HepG2 (cell line): ENCODE measurements at regions not wholly inside any gene's neighbourhood (a gene's known extent, or its start where the extent isn't known, plus 50 kb on each side); places are given as distances from the start of the nearest gene placed in this dataset.

Experiments
- EHMT2 ChIP-seq: fragments of 200-600 bp; sonication (generic); IDR thresholded peaks from 2 replicates; pipeline ENCODE4 v1.7.0; 2017; ENCODE audit warnings: antibody characterized with exemption, low read depth, low read length, borderline replicate concordance
- HDAC1 ChIP-seq: sonication (generic); formaldehyde crosslinking; IDR thresholded peaks from 2 replicates; pipeline ENCODE4 v1.5.1; 2020; ENCODE audit warnings: mild to moderate bottlenecking, missing genetic modification reagents
- JARID2 ChIP-seq: sonication (generic); formaldehyde crosslinking; IDR thresholded peaks from 2 replicates; pipeline ENCODE4 v1.8.1; 2023; ENCODE audit warnings: missing genetic modification reagents, inconsistent platforms; ENCODE audit not compliant: insufficient replicate concordance
- KAT2B ChIP-seq: fragments of 150-350 bp; IDR thresholded peaks from 2 replicates; pipeline ENCODE4 v1.6.1; 2014; ENCODE audit warnings: low read depth, low read length, borderline replicate concordance
- RXRA ChIP-seq: sonication (generic); formaldehyde crosslinking; IDR thresholded peaks from 2 replicates; pipeline ENCODE4 v1.5.1; 2020; ENCODE audit warnings: missing genetic modification reagents
- ZNF230 ChIP-seq: sonication (generic); formaldehyde crosslinking; IDR thresholded peaks from 2 replicates; pipeline ENCODE4 v1.4.0; 2020; ENCODE audit warnings: mild to moderate bottlenecking, missing genetic modification reagents
- ZNF619 ChIP-seq: sonication (generic); formaldehyde crosslinking; IDR thresholded peaks from 2 replicates; pipeline ENCODE4 v1.4.0; 2020; ENCODE audit warnings: mild to moderate bottlenecking, missing genetic modification reagents
- ZNF775 ChIP-seq: sonication (generic); formaldehyde crosslinking; IDR thresholded peaks from 2 replicates; pipeline ENCODE4 v1.4.0; 2020; ENCODE audit warnings: missing genetic modification reagents, mild to moderate bottlenecking, moderate library complexity, borderline replicate concordance
- TF ChIP-seq, protein P1 (sequence below): sonication (generic); formaldehyde crosslinking; IDR thresholded peaks from 2 replicates; pipeline ENCODE4 v1.5.0; 2020; ENCODE audit warnings: mild to moderate bottlenecking, missing genetic modification reagents
- TF ChIP-seq, protein P2 (sequence below): IDR thresholded peaks from 2 replicates; pipeline ENCODE4 v1.6.1; 2016; ENCODE audit warnings: low read depth, missing genetic modification reagents, missing compliant biosample characterization
- TF ChIP-seq, protein P3 (sequence below): IDR thresholded peaks from 2 replicates; pipeline ENCODE4 v1.6.1; 2016
- TF ChIP-seq, protein P4 (sequence below): IDR thresholded peaks from 2 replicates; pipeline ENCODE4 v1.6.1; 2016; ENCODE audit warnings: missing compliant biosample characterization, missing genetic modification reagents, borderline replicate concordance
- TF ChIP-seq, protein P5 (sequence below): sonication (generic); formaldehyde crosslinking; IDR thresholded peaks from 2 replicates; pipeline ENCODE4 v1.8.0; 2022; ENCODE audit warnings: mild to moderate bottlenecking, missing genetic modification reagents
- TF ChIP-seq, protein P6 (sequence below): sonication (generic); formaldehyde crosslinking; IDR thresholded peaks from 2 replicates; pipeline ENCODE4 v1.4.0; 2020; ENCODE audit warnings: missing genetic modification reagents

DNA sequence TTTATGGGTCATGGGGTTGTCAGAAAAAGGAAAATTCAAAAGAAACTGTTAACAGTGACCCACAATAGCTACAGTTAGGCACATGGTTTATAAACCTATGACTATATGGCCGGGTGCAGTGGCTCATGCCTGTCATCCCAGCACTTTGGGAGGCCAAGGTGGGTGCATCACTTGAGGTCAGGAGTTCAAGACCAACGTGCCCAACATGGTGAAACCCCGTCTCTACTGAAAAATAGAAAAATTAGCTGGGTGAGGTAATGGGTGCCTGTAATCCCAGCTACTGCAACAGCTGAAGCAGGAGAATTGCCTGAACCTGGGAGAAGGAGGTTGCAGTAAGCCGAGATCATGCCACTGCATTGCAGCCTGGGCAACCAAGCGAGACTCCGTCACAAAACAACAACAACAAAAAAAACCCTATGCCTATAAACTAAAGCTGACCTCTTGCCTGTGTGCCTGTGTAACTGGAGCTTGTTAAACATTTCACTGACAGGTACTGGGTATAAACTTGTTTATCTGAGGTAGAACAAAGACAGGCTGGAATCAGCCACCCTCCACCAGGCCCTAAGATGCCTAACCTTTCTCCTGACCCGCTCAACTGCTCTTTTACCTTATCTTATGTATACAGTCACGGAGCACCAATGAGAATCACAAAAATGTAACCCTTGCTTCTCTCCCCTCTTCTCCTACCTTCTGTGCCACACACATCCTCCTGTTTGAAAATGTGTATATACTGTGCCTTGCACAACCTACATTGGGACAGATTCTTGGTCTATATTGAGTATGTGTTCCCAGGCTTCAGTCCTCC, 62.9 kb upstream of the ATF7IP2 start (continued):
- TF ChIP-seq, protein P1, sequence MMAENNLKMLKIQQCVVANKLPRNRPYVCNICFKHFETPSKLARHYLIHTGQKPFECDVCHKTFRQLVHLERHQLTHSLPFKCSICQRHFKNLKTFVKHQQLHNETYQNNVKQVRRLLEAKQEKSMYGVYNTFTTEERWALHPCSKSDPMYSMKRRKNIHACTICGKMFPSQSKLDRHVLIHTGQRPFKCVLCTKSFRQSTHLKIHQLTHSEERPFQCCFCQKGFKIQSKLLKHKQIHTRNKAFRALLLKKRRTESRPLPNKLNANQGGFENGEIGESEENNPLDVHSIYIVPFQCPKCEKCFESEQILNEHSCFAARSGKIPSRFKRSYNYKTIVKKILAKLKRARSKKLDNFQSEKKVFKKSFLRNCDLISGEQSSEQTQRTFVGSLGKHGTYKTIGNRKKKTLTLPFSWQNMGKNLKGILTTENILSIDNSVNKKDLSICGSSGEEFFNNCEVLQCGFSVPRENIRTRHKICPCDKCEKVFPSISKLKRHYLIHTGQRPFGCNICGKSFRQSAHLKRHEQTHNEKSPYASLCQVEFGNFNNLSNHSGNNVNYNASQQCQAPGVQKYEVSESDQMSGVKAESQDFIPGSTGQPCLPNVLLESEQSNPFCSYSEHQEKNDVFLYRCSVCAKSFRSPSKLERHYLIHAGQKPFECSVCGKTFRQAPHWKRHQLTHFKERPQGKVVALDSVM: peak; percentile 78
- TF ChIP-seq, protein P2, sequence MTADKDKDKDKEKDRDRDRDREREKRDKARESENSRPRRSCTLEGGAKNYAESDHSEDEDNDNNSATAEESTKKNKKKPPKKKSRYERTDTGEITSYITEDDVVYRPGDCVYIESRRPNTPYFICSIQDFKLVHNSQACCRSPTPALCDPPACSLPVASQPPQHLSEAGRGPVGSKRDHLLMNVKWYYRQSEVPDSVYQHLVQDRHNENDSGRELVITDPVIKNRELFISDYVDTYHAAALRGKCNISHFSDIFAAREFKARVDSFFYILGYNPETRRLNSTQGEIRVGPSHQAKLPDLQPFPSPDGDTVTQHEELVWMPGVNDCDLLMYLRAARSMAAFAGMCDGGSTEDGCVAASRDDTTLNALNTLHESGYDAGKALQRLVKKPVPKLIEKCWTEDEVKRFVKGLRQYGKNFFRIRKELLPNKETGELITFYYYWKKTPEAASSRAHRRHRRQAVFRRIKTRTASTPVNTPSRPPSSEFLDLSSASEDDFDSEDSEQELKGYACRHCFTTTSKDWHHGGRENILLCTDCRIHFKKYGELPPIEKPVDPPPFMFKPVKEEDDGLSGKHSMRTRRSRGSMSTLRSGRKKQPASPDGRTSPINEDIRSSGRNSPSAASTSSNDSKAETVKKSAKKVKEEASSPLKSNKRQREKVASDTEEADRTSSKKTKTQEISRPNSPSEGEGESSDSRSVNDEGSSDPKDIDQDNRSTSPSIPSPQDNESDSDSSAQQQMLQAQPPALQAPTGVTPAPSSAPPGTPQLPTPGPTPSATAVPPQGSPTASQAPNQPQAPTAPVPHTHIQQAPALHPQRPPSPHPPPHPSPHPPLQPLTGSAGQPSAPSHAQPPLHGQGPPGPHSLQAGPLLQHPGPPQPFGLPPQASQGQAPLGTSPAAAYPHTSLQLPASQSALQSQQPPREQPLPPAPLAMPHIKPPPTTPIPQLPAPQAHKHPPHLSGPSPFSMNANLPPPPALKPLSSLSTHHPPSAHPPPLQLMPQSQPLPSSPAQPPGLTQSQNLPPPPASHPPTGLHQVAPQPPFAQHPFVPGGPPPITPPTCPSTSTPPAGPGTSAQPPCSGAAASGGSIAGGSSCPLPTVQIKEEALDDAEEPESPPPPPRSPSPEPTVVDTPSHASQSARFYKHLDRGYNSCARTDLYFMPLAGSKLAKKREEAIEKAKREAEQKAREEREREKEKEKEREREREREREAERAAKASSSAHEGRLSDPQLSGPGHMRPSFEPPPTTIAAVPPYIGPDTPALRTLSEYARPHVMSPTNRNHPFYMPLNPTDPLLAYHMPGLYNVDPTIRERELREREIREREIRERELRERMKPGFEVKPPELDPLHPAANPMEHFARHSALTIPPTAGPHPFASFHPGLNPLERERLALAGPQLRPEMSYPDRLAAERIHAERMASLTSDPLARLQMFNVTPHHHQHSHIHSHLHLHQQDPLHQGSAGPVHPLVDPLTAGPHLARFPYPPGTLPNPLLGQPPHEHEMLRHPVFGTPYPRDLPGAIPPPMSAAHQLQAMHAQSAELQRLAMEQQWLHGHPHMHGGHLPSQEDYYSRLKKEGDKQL (CRISPR knock-in tag): peak; percentile 72
- TF ChIP-seq, protein P3, sequence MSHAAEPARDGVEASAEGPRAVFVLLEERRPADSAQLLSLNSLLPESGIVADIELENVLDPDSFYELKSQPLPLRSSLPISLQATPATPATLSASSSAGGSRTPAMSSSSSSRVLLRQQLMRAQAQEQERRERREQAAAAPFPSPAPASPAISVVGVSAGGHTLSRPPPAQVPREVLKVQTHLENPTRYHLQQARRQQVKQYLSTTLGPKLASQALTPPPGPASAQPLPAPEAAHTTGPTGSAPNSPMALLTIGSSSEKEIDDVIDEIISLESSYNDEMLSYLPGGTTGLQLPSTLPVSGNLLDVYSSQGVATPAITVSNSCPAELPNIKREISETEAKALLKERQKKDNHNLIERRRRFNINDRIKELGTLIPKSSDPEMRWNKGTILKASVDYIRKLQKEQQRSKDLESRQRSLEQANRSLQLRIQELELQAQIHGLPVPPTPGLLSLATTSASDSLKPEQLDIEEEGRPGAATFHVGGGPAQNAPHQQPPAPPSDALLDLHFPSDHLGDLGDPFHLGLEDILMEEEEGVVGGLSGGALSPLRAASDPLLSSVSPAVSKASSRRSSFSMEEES: peak; percentile 59; the same call in 1 of the 2 replicates
- TF ChIP-seq, protein P4, sequence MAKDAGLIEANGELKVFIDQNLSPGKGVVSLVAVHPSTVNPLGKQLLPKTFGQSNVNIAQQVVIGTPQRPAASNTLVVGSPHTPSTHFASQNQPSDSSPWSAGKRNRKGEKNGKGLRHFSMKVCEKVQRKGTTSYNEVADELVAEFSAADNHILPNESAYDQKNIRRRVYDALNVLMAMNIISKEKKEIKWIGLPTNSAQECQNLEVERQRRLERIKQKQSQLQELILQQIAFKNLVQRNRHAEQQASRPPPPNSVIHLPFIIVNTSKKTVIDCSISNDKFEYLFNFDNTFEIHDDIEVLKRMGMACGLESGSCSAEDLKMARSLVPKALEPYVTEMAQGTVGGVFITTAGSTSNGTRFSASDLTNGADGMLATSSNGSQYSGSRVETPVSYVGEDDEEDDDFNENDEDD (CRISPR knock-in tag): peak; percentile 36; the same call in 1 of the 2 replicates
- TF ChIP-seq, protein P5, sequence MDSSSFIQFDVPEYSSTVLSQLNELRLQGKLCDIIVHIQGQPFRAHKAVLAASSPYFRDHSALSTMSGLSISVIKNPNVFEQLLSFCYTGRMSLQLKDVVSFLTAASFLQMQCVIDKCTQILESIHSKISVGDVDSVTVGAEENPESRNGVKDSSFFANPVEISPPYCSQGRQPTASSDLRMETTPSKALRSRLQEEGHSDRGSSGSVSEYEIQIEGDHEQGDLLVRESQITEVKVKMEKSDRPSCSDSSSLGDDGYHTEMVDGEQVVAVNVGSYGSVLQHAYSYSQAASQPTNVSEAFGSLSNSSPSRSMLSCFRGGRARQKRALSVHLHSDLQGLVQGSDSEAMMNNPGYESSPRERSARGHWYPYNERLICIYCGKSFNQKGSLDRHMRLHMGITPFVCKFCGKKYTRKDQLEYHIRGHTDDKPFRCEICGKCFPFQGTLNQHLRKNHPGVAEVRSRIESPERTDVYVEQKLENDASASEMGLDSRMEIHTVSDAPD (CRISPR knock-in tag): peak; percentile 93
- TF ChIP-seq HDAC1 (CRISPR knock-in tag): peak; percentile 84
- 0 out of 2 replicates have a peak, but pooled peaks have one; percentile 12 for TF ChIP-seq EHMT2
- TF ChIP-seq ZNF619 (CRISPR knock-in tag): no peak
- TF ChIP-seq KAT2B: no peak
- TF ChIP-seq ZNF775 (CRISPR knock-in tag): peak; percentile 99
- TF ChIP-seq JARID2 (CRISPR knock-in tag): no peak
- TF ChIP-seq RXRA (CRISPR knock-in tag): peak; percentile 61; the same call in 1 of the 2 replicates
- peak; percentile 63; the same call in 1 of the 2 replicates for TF ChIP-seq ZNF230 (CRISPR knock-in tag)
- TF ChIP-seq, protein P6, sequence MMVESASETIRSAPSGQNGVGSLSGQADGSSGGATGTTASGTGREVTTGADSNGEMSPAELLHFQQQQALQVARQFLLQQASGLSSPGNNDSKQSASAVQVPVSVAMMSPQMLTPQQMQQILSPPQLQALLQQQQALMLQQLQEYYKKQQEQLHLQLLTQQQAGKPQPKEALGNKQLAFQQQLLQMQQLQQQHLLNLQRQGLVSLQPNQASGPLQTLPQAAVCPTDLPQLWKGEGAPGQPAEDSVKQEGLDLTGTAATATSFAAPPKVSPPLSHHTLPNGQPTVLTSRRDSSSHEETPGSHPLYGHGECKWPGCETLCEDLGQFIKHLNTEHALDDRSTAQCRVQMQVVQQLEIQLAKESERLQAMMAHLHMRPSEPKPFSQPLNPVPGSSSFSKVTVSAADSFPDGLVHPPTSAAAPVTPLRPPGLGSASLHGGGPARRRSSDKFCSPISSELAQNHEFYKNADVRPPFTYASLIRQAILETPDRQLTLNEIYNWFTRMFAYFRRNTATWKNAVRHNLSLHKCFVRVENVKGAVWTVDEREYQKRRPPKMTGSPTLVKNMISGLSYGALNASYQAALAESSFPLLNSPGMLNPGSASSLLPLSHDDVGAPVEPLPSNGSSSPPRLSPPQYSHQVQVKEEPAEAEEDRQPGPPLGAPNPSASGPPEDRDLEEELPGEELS (CRISPR knock-in tag): peak; percentile 97
